ENCODE measurements at regions not wholly inside any gene's neighbourhood (a gene's known extent, or its start where the extent isn't known, plus 50 kb on each side); places are given as distances from the start of the nearest gene placed in this dataset.

GRCh38 chr4:63379750-63380522, 1029.3 kb downstream of the TECRL start:
- POLR2A ChIA-PET = no interaction called here
- no peaks in the 10 kb centered on the region for H3K27me3 Mint-ChIP-seq
- no peaks in the 10 kb centered on the region for H3K9me3 Mint-ChIP-seq
- no peak overlapping the region for H3K4me3 Mint-ChIP-seq
- H3K27ac Mint-ChIP-seq = no peak overlapping the region
- DNase-seq = no peak
- H3K4me1 Mint-ChIP-seq = no peaks in the 10 kb centered on the region
- no peaks in the 10 kb centered on the region for H3K36me3 Mint-ChIP-seq
- no peak for ATAC-seq (ENCODE audit: low read depth)

GRCh38 chr4:63371001-63371400, 1038.2 kb downstream of the TECRL start:
- H3K36me3 Mint-ChIP-seq = no peaks in the 10 kb centered on the region
- no peak overlapping the region for H3K4me3 Mint-ChIP-seq
- H3K27ac Mint-ChIP-seq = no peak overlapping the region
- H3K27me3 Mint-ChIP-seq = no peaks in the 10 kb centered on the region
- POLR2A ChIA-PET = no interaction called here
- peaks cover 3% of the 10 kb centered on the region for H3K9me3 Mint-ChIP-seq
- H3K4me1 Mint-ChIP-seq = no peaks in the 10 kb centered on the region
- DNase-seq = no peak
- no peak for ATAC-seq (ENCODE audit: low read depth)

DNA sequence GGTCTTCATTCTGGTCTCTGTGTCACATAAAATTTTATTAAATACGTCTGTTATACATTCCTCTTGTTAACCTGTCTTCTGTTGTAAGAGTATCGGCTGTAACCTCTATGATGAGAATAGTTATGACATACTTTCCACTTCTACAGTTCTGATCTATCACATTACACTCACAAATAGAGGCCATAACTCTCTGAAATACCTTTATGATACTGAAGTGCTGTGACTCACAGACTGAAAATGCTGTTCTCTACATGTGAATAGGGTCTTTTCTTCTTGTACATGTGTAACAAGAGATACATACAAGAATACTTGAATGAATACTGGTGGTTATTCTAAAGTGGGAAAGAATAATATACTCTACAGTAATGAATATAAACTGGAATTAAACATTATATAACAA, 1047.6 kb downstream of the TECRL start:
- POLR2A ChIA-PET = no interaction called here
- no peaks in the 10 kb centered on the region for H3K27me3 Mint-ChIP-seq
- no peak overlapping the region for H3K27ac Mint-ChIP-seq
- peaks cover 1% of the 10 kb centered on the region for H3K9me3 Mint-ChIP-seq
- H3K36me3 Mint-ChIP-seq = no peaks in the 10 kb centered on the region
- H3K4me3 Mint-ChIP-seq = no peak overlapping the region
- ATAC-seq (ENCODE audit: low read depth) (no peak), DNase-seq (no peak)
- H3K4me1 Mint-ChIP-seq = no peaks in the 10 kb centered on the region

DNA sequence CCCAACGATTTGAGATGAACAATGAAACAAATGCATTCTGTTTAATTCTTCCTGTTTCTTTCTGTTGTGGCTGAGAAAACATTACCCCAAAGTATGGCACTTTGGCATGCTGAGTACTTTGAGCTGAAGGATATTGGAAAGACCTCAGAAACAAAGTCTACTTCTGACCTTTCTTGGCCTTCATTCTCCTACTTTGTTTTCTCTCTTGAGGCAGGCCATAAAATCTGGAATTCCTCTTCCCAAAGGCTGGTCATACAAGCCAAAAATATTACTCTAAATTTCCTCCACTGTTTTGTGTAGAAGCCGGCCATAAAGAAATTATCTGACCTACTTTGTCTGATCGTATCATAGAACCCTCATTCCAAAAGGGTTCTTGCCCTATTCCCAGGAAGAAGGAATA, 1048.2 kb downstream of the TECRL start:
- Mint-ChIP-seq H3K4me3 (no peak overlapping the region), H3K4me1 (no peaks in the 10 kb centered on the region), H3K27me3 (no peaks in the 10 kb centered on the region), H3K36me3 (no peaks in the 10 kb centered on the region), H3K27ac (no peak overlapping the region), H3K9me3 (peaks cover 1% of the 10 kb centered on the region)
- DNase-seq (no peak), ATAC-seq (ENCODE audit: low read depth) (no peak)
- POLR2A ChIA-PET = no interaction called here

GRCh38 chr4:63349674-63350025, 1059.6 kb downstream of the TECRL start:
- ATAC-seq (ENCODE audit: low read depth) (no peak), DNase-seq (no peak)
- H3K4me3 Mint-ChIP-seq = no peak overlapping the region
- no peaks in the 10 kb centered on the region for H3K27me3 Mint-ChIP-seq
- no peaks in the 10 kb centered on the region for H3K36me3 Mint-ChIP-seq
- peaks cover 10% of the 10 kb centered on the region for H3K9me3 Mint-ChIP-seq
- no peaks in the 10 kb centered on the region for H3K4me1 Mint-ChIP-seq
- POLR2A ChIA-PET = no interaction called here
- H3K27ac Mint-ChIP-seq = no peak overlapping the region

DNA sequence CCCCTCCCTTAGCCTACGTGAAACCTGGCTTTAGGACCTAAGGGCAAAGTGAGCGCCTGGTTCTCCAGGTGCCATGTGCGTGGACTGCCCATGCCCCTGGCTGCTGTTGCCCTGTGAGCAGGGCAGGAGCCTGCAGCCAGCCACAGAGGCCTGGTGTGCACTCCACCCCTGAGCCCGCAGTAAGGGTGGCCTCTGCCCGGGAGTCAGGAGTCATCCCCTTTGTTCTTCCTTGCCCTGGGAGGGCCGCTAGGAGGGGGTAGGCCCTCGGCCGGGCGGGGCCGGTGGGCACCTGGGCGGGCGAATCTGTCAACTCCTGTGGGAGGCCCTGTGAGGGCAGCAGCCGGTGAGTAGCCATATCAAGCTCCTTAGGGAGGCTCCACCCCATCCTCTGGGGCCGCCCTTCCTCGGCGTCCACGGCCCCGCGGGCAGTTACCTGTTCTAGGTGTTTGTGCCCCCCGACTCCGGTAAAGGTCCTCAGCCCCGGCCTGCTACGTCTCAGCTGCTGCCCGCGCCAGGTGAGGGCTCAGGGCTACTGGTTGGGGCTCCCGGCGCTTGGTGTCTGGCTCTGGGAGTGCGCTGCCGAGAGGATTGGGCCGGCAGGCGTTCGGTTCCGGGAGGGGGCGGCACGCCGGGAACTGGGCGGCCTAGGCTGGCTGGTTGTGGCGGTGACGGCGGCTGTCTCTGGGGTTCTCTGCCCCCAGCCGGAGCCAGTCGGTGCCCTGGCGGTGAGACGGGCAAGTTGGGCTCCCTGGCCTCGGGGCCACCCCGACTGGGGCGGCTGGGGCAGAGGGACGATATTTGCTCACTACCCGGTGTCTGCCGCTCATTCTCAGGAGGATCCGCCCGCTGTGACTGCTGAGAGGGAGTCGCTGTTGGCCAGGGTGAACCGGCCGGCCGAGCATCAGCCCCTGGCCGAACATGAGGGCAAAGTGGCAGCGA, 1060.2 kb downstream of the TECRL start:
- Mint-ChIP-seq H3K4me3 (no peak overlapping the region), H3K36me3 (no peaks in the 10 kb centered on the region), H3K9me3 (peaks cover 9% of the 10 kb centered on the region), H3K27ac (no peak overlapping the region), H3K27me3 (no peaks in the 10 kb centered on the region), H3K4me1 (no peaks in the 10 kb centered on the region)
- ATAC-seq (ENCODE audit: low read depth) = no peak
- no peak for DNase-seq
- POLR2A ChIA-PET = no interaction called here

GRCh38 chr4:63325140-63325539, 1084.1 kb downstream of the TECRL start:
- peaks cover 7% of the 10 kb centered on the region for H3K9me3 Mint-ChIP-seq
- no peak for ATAC-seq (ENCODE audit: low read depth)
- H3K4me1 Mint-ChIP-seq = no peaks in the 10 kb centered on the region
- POLR2A ChIA-PET = no interaction called here
- H3K4me3 Mint-ChIP-seq = no peak overlapping the region
- no peak for DNase-seq
- no peaks in the 10 kb centered on the region for H3K27me3 Mint-ChIP-seq
- H3K36me3 Mint-ChIP-seq = peaks cover 1% of the 10 kb centered on the region
- no peak overlapping the region for H3K27ac Mint-ChIP-seq

GRCh38 chr4:63316633-63317032, 1092.6 kb downstream of the TECRL start:
- Mint-ChIP-seq H3K9me3 (peaks cover 2% of the 10 kb centered on the region), H3K27ac (no peak overlapping the region), H3K4me1 (no peaks in the 10 kb centered on the region)

GRCh38 chr4:63315651-63316050, 1093.6 kb downstream of the TECRL start:
- H3K27me3 Mint-ChIP-seq = no peaks in the 10 kb centered on the region
- DNase-seq (no peak), ATAC-seq (ENCODE audit: low read depth) (no peak)
- no peaks in the 10 kb centered on the region for H3K4me1 Mint-ChIP-seq
- POLR2A ChIA-PET = no interaction called here
- peaks cover 2% of the 10 kb centered on the region for H3K9me3 Mint-ChIP-seq
- H3K27ac Mint-ChIP-seq = no peak overlapping the region
- H3K36me3 Mint-ChIP-seq = no peaks in the 10 kb centered on the region
- no peak overlapping the region for H3K4me3 Mint-ChIP-seq

More at GRCh38 chr4:63316633-63317032, 1092.6 kb downstream of the TECRL start:
- POLR2A ChIA-PET = no interaction called here
- H3K4me3 Mint-ChIP-seq = no peak overlapping the region
- ATAC-seq (ENCODE audit: low read depth) = no peak
- DNase-seq = no peak
- H3K36me3 Mint-ChIP-seq = no peaks in the 10 kb centered on the region
- H3K27me3 Mint-ChIP-seq = no peaks in the 10 kb centered on the region

DNA sequence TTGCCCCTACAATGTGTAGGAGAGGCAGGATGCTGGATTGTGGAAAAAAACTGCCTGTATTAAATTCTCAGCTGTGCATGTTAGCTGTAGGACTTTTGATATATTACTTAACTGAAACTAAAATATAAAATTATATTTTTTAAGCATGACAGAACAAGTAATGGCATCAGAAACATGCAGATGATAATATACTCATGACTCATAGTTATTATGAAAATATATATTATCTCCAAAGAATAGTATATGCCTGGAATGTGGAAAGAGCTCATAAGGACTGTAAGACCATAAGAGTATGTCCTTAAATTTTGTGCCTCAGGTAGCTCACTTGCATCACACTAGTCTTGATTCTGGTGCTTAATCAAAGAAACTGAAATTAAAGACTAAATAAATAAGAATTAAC, 1100.6 kb downstream of the TECRL start:
- POLR2A ChIA-PET = no interaction called here
- Mint-ChIP-seq H3K36me3 (no peaks in the 10 kb centered on the region), H3K4me1 (no peaks in the 10 kb centered on the region), H3K9me3 (peaks cover 1% of the 10 kb centered on the region), H3K27ac (no peak overlapping the region), H3K27me3 (no peaks in the 10 kb centered on the region), H3K4me3 (no peak overlapping the region)
- DNase-seq = no peak
- no peak for ATAC-seq (ENCODE audit: low read depth)

DNA sequence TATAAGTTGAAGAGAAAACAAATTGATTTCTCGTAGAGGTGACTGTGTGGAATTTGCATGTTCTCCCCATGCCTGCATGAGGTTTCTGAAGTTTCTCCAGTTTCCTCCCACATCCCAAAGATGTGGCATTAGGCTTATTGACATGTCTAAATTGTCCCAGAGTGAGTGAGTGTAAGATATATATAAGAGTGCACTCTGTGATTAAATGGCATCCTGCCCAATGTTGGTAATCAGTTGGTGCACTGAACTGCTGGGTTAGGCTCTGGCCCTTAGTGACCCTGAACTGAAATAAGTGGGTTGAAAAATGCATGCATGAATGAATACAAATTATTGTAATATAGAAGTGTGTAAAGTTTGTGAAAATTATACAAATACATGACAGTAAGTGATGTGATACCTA, 1106.5 kb downstream of the TECRL start:
- H3K4me1 Mint-ChIP-seq = no peaks in the 10 kb centered on the region
- no peak for DNase-seq
- no peaks in the 10 kb centered on the region for H3K27me3 Mint-ChIP-seq
- no peak for ATAC-seq (ENCODE audit: low read depth)
- POLR2A ChIA-PET = no interaction called here
- no peak overlapping the region for H3K4me3 Mint-ChIP-seq
- no peak overlapping the region for H3K27ac Mint-ChIP-seq
- H3K36me3 Mint-ChIP-seq = no peaks in the 10 kb centered on the region
- H3K9me3 Mint-ChIP-seq = peaks cover 2% of the 10 kb centered on the region

- Mint-ChIP-seq H3K9me3 (peaks cover 2% of the 10 kb centered on the region), H3K36me3 (no peaks in the 10 kb centered on the region), H3K4me3 (no peak overlapping the region), H3K4me1 (no peaks in the 10 kb centered on the region), H3K27me3 (no peaks in the 10 kb centered on the region), H3K27ac (no peak overlapping the region)
- no peak for DNase-seq
- POLR2A ChIA-PET = no interaction called here
- ATAC-seq (ENCODE audit: low read depth) = no peak
These were observed 1107.2 kb downstream of the TECRL start for GRCh38 chr4:63302078-63302477.

GRCh38 chr4:63296773-63297172, 1112.5 kb downstream of the TECRL start:
- H3K4me1 Mint-ChIP-seq = no peaks in the 10 kb centered on the region
- H3K4me3 Mint-ChIP-seq = no peak overlapping the region
- DNase-seq (no peak), ATAC-seq (ENCODE audit: low read depth) (no peak)
- H3K9me3 Mint-ChIP-seq = peaks cover 2% of the 10 kb centered on the region
- H3K36me3 Mint-ChIP-seq = no peaks in the 10 kb centered on the region
- no peak overlapping the region for H3K27ac Mint-ChIP-seq
- POLR2A ChIA-PET = no interaction called here
- no peaks in the 10 kb centered on the region for H3K27me3 Mint-ChIP-seq

GRCh38 chr4:63275491-63275890, 1133.8 kb downstream of the TECRL start:
- Mint-ChIP-seq H3K4me3 (no peak overlapping the region), H3K27ac (no peak overlapping the region), H3K27me3 (no peaks in the 10 kb centered on the region), H3K9me3 (peaks cover 6% of the 10 kb centered on the region), H3K4me1 (no peaks in the 10 kb centered on the region), H3K36me3 (no peaks in the 10 kb centered on the region)
- no peak for ATAC-seq (ENCODE audit: low read depth)
- no peak for DNase-seq
- POLR2A ChIA-PET = no interaction called here

Data from activated naive CD8-positive, alpha-beta T cell treated with anti-CD3 and anti-CD28 coated beads, Interleukin-2, amount 10 ng/mL, durations not matched to agents 7 days and 5 days (primary cell).